ENCODE measurements at regions not wholly inside any gene's neighbourhood (a gene's known extent, or its start where the extent isn't known, plus 50 kb on each side); places are given as distances from the start of the nearest gene placed in this dataset.

GRCh38 chr18:28963481-28963880 lies 786.6 kb upstream of the CDH2 start:
- TF ChIP-seq CTCF (IDR thresholded peaks at IDR 0.05) = no peak
- no peak for TF ChIP-seq EZH2 (IDR thresholded peaks at IDR 0.05)
